ENCODE measurements at regions not wholly inside any gene's neighbourhood (a gene's known extent, or its start where the extent isn't known, plus 50 kb on each side); places are given as distances from the start of the nearest gene placed in this dataset.

DNA sequence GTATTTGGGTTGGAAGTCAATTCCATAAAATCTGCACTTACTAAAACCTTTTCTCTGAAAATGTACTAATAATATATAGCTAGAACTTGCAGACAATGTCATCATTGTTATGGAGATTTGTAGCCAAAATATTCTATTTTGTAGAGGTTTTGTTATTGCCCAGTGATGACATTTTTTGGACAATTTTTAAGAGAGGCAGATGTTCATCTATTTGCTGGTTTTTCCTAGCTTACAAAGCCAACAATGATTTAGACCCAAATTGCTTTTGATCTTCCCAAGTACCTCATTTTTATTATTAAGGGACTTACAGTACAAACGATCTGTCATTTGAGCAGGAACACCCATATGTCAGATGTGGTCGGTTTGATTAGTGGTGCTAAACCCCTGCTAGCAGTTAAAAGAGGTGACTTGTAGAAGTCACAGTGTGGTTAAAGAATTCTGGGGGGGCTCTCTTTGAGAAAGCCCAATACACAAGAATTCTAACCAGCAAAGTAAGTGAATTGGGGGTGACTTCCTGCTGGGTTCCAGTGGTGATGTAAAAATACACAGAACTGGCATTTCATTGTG, 136.2 kb downstream of the KIT start:
- TF ChIP-seq POLR2AphosphoS5 (IDR thresholded peaks at IDR 0.05) = no peak
- TF ChIP-seq, protein P1, sequence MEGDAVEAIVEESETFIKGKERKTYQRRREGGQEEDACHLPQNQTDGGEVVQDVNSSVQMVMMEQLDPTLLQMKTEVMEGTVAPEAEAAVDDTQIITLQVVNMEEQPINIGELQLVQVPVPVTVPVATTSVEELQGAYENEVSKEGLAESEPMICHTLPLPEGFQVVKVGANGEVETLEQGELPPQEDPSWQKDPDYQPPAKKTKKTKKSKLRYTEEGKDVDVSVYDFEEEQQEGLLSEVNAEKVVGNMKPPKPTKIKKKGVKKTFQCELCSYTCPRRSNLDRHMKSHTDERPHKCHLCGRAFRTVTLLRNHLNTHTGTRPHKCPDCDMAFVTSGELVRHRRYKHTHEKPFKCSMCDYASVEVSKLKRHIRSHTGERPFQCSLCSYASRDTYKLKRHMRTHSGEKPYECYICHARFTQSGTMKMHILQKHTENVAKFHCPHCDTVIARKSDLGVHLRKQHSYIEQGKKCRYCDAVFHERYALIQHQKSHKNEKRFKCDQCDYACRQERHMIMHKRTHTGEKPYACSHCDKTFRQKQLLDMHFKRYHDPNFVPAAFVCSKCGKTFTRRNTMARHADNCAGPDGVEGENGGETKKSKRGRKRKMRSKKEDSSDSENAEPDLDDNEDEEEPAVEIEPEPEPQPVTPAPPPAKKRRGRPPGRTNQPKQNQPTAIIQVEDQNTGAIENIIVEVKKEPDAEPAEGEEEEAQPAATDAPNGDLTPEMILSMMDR (IDR thresholded peaks at IDR 0.05) = no peak
- no peak for TF ChIP-seq POLR2A (IDR thresholded peaks at IDR 0.05)

All from suprapubic skin (tissue), 4 donors.